ENCODE measurements at regions not wholly inside any gene's neighbourhood (a gene's known extent, or its start where the extent isn't known, plus 50 kb on each side); places are given as distances from the start of the nearest gene placed in this dataset.

DNA sequence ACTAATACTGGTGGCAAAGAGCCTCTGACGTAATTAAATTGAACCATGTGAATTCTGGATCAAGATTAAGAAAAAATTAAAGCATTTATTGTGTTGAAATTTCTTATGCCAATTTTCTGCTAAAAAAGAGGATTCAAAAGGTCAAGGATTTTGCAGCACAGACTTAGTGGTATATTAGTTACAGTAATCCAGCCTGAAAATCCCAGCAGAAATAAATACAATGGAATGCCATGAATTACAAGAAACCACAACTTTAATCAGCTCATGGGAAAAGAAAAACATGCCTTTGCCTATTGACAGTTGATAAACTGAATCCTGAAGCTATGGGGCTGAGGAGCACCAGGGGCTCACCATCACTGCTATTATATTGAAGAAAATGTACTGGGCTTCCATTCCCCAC lies 114.8 kb upstream of the SATB2 start:
- DNase-seq, result no peak
- no peaks in the 10 kb centered on the region for H3K27me3 ChIP-seq
- H3K4me3 ChIP-seq, result no peak overlapping the region
- intact Hi-C loops (cut with DNase I; ENCODE audit: low total_unique reads), result no loop called here
- no peak overlapping the region for H3K27ac ChIP-seq
- no peaks in the 10 kb centered on the region for H3K4me1 ChIP-seq
- H3K9me3 ChIP-seq, result no peaks in the 10 kb centered on the region
- WGBS, 5 donors, result 63 to 77% (median 77%) methylated on average over 1 of the region's 1 CpG
- TF ChIP-seq POLR2AphosphoS5 (IDR thresholded peaks at IDR 0.05), result no peak
- TF ChIP-seq, protein P1, sequence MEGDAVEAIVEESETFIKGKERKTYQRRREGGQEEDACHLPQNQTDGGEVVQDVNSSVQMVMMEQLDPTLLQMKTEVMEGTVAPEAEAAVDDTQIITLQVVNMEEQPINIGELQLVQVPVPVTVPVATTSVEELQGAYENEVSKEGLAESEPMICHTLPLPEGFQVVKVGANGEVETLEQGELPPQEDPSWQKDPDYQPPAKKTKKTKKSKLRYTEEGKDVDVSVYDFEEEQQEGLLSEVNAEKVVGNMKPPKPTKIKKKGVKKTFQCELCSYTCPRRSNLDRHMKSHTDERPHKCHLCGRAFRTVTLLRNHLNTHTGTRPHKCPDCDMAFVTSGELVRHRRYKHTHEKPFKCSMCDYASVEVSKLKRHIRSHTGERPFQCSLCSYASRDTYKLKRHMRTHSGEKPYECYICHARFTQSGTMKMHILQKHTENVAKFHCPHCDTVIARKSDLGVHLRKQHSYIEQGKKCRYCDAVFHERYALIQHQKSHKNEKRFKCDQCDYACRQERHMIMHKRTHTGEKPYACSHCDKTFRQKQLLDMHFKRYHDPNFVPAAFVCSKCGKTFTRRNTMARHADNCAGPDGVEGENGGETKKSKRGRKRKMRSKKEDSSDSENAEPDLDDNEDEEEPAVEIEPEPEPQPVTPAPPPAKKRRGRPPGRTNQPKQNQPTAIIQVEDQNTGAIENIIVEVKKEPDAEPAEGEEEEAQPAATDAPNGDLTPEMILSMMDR (IDR thresholded peaks at IDR 0.05), result no peak
- no peak for TF ChIP-seq EP300 (IDR thresholded peaks at IDR 0.05)
- TF ChIP-seq POLR2A (IDR thresholded peaks at IDR 0.05), result no peak
- no peaks in the 10 kb centered on the region for H3K36me3 ChIP-seq

DNA sequence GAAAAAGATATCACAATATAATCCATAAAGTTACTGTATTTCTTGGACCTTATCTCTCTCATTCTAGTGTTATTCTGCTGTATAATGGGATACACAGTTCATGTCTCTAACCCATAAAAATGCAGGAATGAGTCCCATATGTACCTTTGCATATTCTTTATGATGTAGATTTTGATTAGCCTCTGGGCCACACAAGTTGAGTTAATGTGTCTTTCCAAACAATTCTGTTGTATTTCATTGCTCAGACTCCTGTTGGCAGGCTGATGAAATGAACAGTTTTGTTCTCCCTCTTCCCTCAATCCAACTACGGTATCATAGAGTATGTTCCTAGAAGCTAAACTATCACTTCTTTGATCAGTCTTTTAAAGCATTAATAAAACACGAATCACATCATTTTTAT lies 113.2 kb upstream of the SATB2 start:
- 67 to 81% (median 76%) methylated on average over 2 of the region's 2 CpGs for WGBS, 5 donors
- TF ChIP-seq POLR2AphosphoS5 (IDR thresholded peaks at IDR 0.05), result no peak
- no peak for TF ChIP-seq POLR2A (IDR thresholded peaks at IDR 0.05)
- TF ChIP-seq, protein P1 (IDR thresholded peaks at IDR 0.05), result no peak
- TF ChIP-seq EP300 (IDR thresholded peaks at IDR 0.05), result no peak
- H3K36me3 ChIP-seq, result no peaks in the 10 kb centered on the region
- H3K4me3 ChIP-seq, result no peak overlapping the region
- no peak overlapping the region for H3K27ac ChIP-seq
- H3K27me3 ChIP-seq, result no peaks in the 10 kb centered on the region
- H3K9me3 ChIP-seq, result no peaks in the 10 kb centered on the region
- no peaks in the 10 kb centered on the region for H3K4me1 ChIP-seq
- intact Hi-C loops (cut with DNase I; ENCODE audit: low total_unique reads), result no loop called here
- DNase-seq, result no peak

DNA sequence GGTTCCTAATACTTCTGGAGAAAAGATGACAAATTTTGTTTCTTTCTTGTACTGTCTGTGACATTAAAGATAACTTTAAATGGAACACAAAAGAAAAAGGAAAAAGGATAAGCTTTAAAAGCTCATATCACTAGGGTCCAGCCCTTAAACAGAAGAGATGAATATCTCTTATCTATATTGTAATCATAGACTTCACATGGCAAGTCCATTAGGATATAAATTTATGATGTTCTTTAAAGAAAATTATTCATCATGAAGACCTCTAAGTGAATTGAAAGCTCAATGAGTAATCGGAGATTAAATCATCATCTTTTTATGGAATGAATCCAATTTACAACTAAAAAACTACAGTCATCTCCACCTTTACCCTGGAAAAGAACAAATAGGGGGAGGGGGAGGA lies 111.6 kb upstream of the SATB2 start:
- no peaks in the 10 kb centered on the region for H3K27me3 ChIP-seq
- WGBS, 5 donors, result 76 to 88% (median 78%) methylated on average over 1 of the region's 1 CpG
- no peak overlapping the region for H3K27ac ChIP-seq
- no peaks in the 10 kb centered on the region for H3K4me1 ChIP-seq
- H3K4me3 ChIP-seq, result no peak overlapping the region
- H3K9me3 ChIP-seq, result no peaks in the 10 kb centered on the region
- no peak for DNase-seq
- intact Hi-C loops (cut with DNase I; ENCODE audit: low total_unique reads), result no loop called here
- TF ChIP-seq POLR2AphosphoS5 (IDR thresholded peaks at IDR 0.05), result no peak
- TF ChIP-seq, protein P1 (IDR thresholded peaks at IDR 0.05), result no peak
- no peak for TF ChIP-seq POLR2A (IDR thresholded peaks at IDR 0.05)
- TF ChIP-seq EP300 (IDR thresholded peaks at IDR 0.05), result no peak
- no peaks in the 10 kb centered on the region for H3K36me3 ChIP-seq

DNA sequence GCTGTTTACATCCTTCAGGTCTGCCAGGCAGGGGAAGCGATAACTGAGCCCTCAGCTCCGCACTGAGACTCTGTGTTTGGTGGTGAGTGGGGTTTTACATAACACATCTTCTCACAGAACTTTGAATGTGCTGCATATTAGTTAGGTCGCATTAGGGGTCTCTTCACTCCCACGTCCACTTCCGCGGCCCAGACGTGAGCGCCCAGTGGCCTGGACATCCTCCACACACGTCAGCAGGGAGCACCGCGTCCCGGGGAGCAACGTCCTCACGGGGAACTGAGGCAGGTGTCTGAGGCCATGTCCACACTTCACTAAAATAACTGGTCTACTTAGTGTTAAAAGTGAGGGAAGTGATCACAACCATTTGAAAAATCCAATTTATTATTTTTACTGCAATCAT lies 100.4 kb upstream of the SATB2 start:
- Histone ChIP-seq H3K36me3 (no peaks in the 10 kb centered on the region), H3K27ac (no peak overlapping the region), H3K4me1 (no peaks in the 10 kb centered on the region), H3K9me3 (no peaks in the 10 kb centered on the region), H3K27me3 (no peaks in the 10 kb centered on the region), H3K4me3 (no peak overlapping the region)
- 88 to 94% (median 91%) methylated on average over 14 of the region's 14 CpGs for WGBS, 5 donors
- TF ChIP-seq POLR2AphosphoS5 (IDR thresholded peaks at IDR 0.05), result no peak
- TF ChIP-seq EP300 (IDR thresholded peaks at IDR 0.05), result no peak
- TF ChIP-seq POLR2A (IDR thresholded peaks at IDR 0.05), result no peak
- TF ChIP-seq, protein P1 (IDR thresholded peaks at IDR 0.05), result no peak
- DNase-seq, result no peak
- intact Hi-C loops (cut with DNase I; ENCODE audit: low total_unique reads), result no loop called here

Measured in stomach (tissue), 8 donors.